ENCODE measurements at regions not wholly inside any gene's neighbourhood (a gene's known extent, or its start where the extent isn't known, plus 50 kb on each side); places are given as distances from the start of the nearest gene placed in this dataset.

DNA sequence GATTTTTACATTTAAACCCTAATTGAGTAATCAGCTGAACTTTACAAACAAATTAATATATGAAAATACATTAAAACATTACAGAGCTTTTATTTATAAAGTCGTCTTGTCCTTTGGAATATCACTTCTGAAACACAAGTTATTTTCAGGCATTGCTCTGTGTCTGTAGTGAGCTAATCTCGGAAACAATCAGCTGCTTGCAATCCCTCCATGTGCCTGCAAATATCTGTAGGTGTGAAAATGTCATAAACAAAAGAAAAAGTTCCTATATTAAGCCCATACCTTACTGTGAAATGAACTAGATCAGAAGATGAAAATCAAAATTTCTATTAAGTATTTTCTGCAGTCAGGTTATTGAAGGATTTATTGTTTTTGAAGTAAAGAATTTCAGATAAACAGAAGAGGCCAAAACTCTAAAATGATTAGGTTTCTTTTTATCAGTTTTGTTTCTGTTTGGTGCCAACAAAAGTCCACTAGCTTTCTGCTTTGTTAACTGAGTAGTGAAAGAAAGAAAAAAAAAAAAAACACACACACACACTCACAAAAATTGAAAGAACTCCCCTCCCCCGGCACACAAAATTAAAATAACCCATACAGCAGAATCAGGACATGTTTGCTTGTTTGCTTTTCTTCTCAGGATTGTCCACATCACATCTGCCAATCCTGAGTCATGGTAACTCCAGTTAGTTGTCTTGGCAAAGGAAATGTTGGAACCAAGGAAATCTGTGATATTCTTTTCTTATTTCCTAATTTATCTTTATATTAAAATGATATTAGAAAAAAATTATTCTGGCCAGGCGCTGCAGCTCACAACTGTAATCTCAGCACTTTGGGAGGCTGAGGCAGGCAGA is 627.0 kb upstream of the SLC39A10 start:
- TF ChIP-seq, protein P1, sequence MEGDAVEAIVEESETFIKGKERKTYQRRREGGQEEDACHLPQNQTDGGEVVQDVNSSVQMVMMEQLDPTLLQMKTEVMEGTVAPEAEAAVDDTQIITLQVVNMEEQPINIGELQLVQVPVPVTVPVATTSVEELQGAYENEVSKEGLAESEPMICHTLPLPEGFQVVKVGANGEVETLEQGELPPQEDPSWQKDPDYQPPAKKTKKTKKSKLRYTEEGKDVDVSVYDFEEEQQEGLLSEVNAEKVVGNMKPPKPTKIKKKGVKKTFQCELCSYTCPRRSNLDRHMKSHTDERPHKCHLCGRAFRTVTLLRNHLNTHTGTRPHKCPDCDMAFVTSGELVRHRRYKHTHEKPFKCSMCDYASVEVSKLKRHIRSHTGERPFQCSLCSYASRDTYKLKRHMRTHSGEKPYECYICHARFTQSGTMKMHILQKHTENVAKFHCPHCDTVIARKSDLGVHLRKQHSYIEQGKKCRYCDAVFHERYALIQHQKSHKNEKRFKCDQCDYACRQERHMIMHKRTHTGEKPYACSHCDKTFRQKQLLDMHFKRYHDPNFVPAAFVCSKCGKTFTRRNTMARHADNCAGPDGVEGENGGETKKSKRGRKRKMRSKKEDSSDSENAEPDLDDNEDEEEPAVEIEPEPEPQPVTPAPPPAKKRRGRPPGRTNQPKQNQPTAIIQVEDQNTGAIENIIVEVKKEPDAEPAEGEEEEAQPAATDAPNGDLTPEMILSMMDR (IDR thresholded peaks at IDR 0.05) = no peak
- TF ChIP-seq SMC3 (IDR thresholded peaks at IDR 0.05; ENCODE audit: low read depth, low read length) = no peak
- TF ChIP-seq, protein P2, sequence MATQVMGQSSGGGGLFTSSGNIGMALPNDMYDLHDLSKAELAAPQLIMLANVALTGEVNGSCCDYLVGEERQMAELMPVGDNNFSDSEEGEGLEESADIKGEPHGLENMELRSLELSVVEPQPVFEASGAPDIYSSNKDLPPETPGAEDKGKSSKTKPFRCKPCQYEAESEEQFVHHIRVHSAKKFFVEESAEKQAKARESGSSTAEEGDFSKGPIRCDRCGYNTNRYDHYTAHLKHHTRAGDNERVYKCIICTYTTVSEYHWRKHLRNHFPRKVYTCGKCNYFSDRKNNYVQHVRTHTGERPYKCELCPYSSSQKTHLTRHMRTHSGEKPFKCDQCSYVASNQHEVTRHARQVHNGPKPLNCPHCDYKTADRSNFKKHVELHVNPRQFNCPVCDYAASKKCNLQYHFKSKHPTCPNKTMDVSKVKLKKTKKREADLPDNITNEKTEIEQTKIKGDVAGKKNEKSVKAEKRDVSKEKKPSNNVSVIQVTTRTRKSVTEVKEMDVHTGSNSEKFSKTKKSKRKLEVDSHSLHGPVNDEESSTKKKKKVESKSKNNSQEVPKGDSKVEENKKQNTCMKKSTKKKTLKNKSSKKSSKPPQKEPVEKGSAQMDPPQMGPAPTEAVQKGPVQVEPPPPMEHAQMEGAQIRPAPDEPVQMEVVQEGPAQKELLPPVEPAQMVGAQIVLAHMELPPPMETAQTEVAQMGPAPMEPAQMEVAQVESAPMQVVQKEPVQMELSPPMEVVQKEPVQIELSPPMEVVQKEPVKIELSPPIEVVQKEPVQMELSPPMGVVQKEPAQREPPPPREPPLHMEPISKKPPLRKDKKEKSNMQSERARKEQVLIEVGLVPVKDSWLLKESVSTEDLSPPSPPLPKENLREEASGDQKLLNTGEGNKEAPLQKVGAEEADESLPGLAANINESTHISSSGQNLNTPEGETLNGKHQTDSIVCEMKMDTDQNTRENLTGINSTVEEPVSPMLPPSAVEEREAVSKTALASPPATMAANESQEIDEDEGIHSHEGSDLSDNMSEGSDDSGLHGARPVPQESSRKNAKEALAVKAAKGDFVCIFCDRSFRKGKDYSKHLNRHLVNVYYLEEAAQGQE (IDR thresholded peaks at IDR 0.05; ENCODE audit: low read depth, low read length) = no peak
- TF ChIP-seq, protein P3, sequence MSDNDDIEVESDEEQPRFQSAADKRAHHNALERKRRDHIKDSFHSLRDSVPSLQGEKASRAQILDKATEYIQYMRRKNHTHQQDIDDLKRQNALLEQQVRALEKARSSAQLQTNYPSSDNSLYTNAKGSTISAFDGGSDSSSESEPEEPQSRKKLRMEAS (IDR thresholded peaks at IDR 0.05; ENCODE audit: low read depth) = no peak
- no peak for TF ChIP-seq RFX5 (IDR thresholded peaks at IDR 0.05; ENCODE audit: low read length)
- TF ChIP-seq JUND (IDR thresholded peaks at IDR 0.05) = no peak
- TF ChIP-seq RAD21 (IDR thresholded peaks at IDR 0.05; ENCODE audit: low read length) = no peak
- no peak for TF ChIP-seq TAF1 (IDR thresholded peaks at IDR 0.05; ENCODE audit: borderline replicate concordance, low read depth, low read length)
- TF ChIP-seq, protein P4, sequence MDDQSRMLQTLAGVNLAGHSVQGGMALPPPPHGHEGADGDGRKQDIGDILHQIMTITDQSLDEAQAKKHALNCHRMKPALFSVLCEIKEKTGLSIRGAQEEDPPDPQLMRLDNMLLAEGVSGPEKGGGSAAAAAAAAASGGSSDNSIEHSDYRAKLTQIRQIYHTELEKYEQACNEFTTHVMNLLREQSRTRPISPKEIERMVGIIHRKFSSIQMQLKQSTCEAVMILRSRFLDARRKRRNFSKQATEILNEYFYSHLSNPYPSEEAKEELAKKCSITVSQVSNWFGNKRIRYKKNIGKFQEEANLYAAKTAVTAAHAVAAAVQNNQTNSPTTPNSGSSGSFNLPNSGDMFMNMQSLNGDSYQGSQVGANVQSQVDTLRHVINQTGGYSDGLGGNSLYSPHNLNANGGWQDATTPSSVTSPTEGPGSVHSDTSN (IDR thresholded peaks at IDR 0.05) = no peak
- TF ChIP-seq, protein P5, sequence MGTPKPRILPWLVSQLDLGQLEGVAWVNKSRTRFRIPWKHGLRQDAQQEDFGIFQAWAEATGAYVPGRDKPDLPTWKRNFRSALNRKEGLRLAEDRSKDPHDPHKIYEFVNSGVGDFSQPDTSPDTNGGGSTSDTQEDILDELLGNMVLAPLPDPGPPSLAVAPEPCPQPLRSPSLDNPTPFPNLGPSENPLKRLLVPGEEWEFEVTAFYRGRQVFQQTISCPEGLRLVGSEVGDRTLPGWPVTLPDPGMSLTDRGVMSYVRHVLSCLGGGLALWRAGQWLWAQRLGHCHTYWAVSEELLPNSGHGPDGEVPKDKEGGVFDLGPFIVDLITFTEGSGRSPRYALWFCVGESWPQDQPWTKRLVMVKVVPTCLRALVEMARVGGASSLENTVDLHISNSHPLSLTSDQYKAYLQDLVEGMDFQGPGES (IDR thresholded peaks at IDR 0.05; ENCODE audit: low read depth, low read length) = no peak
- no peak for TF ChIP-seq NRF1 (IDR thresholded peaks at IDR 0.05; ENCODE audit: low read depth, low read length)
